K562 (cell line): ENCODE measurements at regions not wholly inside any gene's neighbourhood (a gene's known extent, or its start where the extent isn't known, plus 50 kb on each side); places are given as distances from the start of the nearest gene placed in this dataset.

ENCODE experiments used
- CHD2 ChIP-seq: IDR thresholded peaks from 2 replicates; pipeline ENCODE4 v1.6.1; 2011; ENCODE audit warnings: low read depth, low read length
- FIP1L1 ChIP-seq: fragments of 200-400 bp; formaldehyde crosslinking; IDR thresholded peaks from 2 replicates; pipeline ENCODE4 v1.6.1; 2018; ENCODE audit warnings: mild to moderate bottlenecking, low read depth, low read length; ENCODE audit not compliant: poor library complexity, severe bottlenecking
- MTA1 ChIP-seq: fragments of 450-650 bp; IDR thresholded peaks from 2 replicates; pipeline ENCODE4 v1.6.1; 2017; ENCODE audit warnings: borderline replicate concordance
- NCOA4 ChIP-seq: fragments of 450-650 bp; IDR thresholded peaks from 2 replicates; pipeline ENCODE4 v1.6.1; 2018; ENCODE audit warnings: mild to moderate bottlenecking; ENCODE audit not compliant: partially characterized antibody
- PYGO2 ChIP-seq: fragments of 450-650 bp; IDR thresholded peaks from 2 replicates; pipeline ENCODE4 v1.6.1; 2016; ENCODE audit warnings: mild to moderate bottlenecking, missing genetic modification characterization, moderate library complexity, missing compliant biosample characterization
- SMARCE1 ChIP-seq: fragments of 450-650 bp; IDR thresholded peaks from 2 replicates; pipeline ENCODE4 v1.7.1; 2016; ENCODE audit warnings: mild to moderate bottlenecking
- SRSF1 ChIP-seq: fragments of 200-400 bp; formaldehyde crosslinking; IDR thresholded peaks from 2 replicates; pipeline ENCODE4 v1.6.1; 2017; ENCODE audit warnings: mild to moderate bottlenecking, low read depth, low read length, moderate library complexity
- ZBTB2 ChIP-seq: fragments of 450-650 bp; IDR thresholded peaks from 2 replicates; pipeline ENCODE4 v1.6.1; 2016; ENCODE audit warnings: antibody characterized with exemption
- ZBTB49 ChIP-seq: sonication (generic); formaldehyde crosslinking; IDR thresholded peaks from 2 replicates; pipeline ENCODE4 v1.8.0; 2022; ENCODE audit warnings: missing genetic modification reagents, mild to moderate bottlenecking, borderline replicate concordance
- ZC3H4 ChIP-seq: sonication (generic); formaldehyde crosslinking; IDR thresholded peaks from 2 replicates; pipeline ENCODE4 v1.9.0; 2021; ENCODE audit warnings: missing genetic modification reagents, borderline replicate concordance

GRCh38 chr21:16767201-16767600 is 745.6 kb upstream of the CXADR start (continued):
- TF ChIP-seq ZBTB49 (CRISPR knock-in tag) = no peak
- TF ChIP-seq CHD2 = no peak
- no peak for TF ChIP-seq ZBTB2
- no peak for TF ChIP-seq FIP1L1
- TF ChIP-seq ZC3H4 (CRISPR knock-in tag) = no peak
- no peak for TF ChIP-seq MTA1
- no peak for TF ChIP-seq PYGO2
- TF ChIP-seq SRSF1 = no peak
- no peak for TF ChIP-seq NCOA4
- no peak for TF ChIP-seq SMARCE1
